ENCODE measurements at regions not wholly inside any gene's neighbourhood (a gene's known extent, or its start where the extent isn't known, plus 50 kb on each side); places are given as distances from the start of the nearest gene placed in this dataset.
"Not testable (repeated sequence)": the region's sequence is repeated elsewhere in the genome, so short reads cannot be mapped to it uniquely, and the experiment has no call there.

GRCh38 chr5:61230492-61230891 is 68.2 kb upstream of the SMIM15 start:
- no peak for DNase-seq (ENCODE audit: low spot score)
- CTCF ChIA-PET: interaction anchor here (0.6 kb wide), 1 partner anchor 230 kb away, joined by 4 read pairs; no protein-coding TSS in a partner anchor
- POLR2A ChIA-PET (ENCODE audit: low non-redundant PET): no interaction called here
- no peak overlapping the region for H3K27ac ChIP-seq
- TF ChIP-seq CTCF (conservative IDR thresholded peaks at IDR 0.05; ENCODE audit: low read depth): no peak

- DNase-seq (ENCODE audit: low spot score): no peak
- CTCF ChIA-PET: no interaction called here
- TF ChIP-seq CTCF (conservative IDR thresholded peaks at IDR 0.05; ENCODE audit: low read depth): no peak
- no peak overlapping the region for H3K27ac ChIP-seq
- POLR2A ChIA-PET (ENCODE audit: low non-redundant PET): no interaction called here
Measured at GRCh38 chr5:61231813-61232212, 69.5 kb upstream of the SMIM15 start.

DNA sequence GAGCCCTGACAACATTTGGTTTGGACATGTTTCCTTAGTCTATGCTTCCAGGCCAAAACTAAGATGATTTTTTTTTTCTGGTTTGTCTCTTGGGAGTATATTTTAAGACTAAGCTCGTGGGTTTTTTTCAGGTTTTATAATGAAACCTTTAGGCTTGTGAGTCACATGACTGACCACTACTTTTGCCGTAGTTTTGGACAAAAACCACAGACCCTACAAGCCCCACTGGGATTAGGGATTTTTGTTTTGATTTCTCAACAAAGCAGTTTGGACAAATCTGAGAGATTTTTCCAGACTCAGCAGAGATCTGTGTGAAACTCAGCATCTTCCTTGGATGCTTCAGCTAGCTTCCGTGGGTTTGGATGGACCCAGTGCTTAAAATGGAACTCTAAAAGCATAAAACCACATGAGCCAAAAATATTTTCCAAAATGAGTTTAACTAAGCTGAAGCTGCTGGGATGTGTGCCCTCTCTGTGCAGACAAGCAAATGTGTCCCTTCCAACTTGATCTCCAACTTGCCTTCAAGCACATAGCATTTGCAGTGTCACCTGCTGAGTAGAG is 70.3 kb upstream of the SMIM15 start:
- ChIA-PET POLR2A (ENCODE audit: low non-redundant PET) (no interaction called here), CTCF (no interaction called here)
- no peak for TF ChIP-seq CTCF (conservative IDR thresholded peaks at IDR 0.05; ENCODE audit: low read depth)
- no peak overlapping the region for H3K27ac ChIP-seq
- no peak for DNase-seq (ENCODE audit: low spot score)

DNA sequence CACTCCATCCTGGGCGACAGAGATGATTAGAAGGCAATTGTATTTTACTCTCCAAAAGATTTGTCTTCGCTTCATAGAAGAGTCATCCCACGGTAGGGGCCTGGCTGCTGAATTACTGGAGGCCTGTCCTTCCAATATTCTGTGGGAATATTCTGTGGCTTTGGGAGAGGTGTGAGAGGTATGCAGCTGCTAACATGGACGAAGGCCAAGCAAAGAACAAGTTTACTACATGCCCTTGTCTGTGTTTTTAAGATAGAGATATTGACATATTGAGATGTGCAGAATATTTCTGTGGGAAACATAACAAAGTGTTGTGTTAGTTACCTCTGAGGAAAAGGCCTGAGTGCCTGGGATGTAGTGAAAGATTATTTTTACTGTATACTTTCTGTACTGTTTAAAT is 71.8 kb upstream of the SMIM15 start:
- ChIA-PET CTCF (interaction anchor here (0.6 kb wide), 1 partner anchor 105 kb away, joined by 3 read pairs; no protein-coding TSS in a partner anchor), POLR2A (ENCODE audit: low non-redundant PET) (no interaction called here)
- no peak for DNase-seq (ENCODE audit: low spot score)
- no peak for TF ChIP-seq CTCF (conservative IDR thresholded peaks at IDR 0.05; ENCODE audit: low read depth)
- no peak overlapping the region for H3K27ac ChIP-seq

DNA sequence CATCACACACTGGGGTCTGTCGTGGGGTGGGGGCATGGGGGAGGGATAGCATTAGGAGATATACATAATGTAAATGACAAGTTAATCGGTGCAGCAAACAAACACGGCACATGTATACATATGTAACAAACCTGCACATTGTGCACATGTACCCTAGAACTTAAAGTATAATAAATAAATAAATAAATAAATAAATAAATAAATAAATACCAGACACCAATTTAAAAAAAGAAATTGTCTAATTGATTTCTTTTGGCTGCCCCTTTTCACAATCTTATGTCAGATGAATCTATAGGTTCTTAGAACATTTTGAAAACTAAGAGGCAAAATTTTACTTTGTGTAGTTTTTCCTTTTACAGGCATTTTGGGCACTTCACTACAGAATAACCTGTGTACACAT is 74.4 kb upstream of the SMIM15 start:
- POLR2A ChIA-PET (ENCODE audit: low non-redundant PET); DNase-seq (ENCODE audit: low spot score): not testable (repeated sequence)
- CTCF ChIA-PET: interaction anchor here (0.6 kb wide), 1 partner anchor 31 kb away, joined by 4 read pairs; no protein-coding TSS in a partner anchor

GRCh38 chr5:61245486-61245885 is 83.2 kb upstream of the SMIM15 start:
- H3K27ac ChIP-seq: no peak overlapping the region
- ChIA-PET CTCF (interaction anchor here (0.7 to 1.1 kb wide), 2 partner anchors 8 to 283 kb away, joined by 3 to 4 read pairs; no protein-coding TSS in a partner anchor), POLR2A (ENCODE audit: low non-redundant PET) (no interaction called here)
- no peak for DNase-seq (ENCODE audit: low spot score)
- no peak for TF ChIP-seq CTCF (conservative IDR thresholded peaks at IDR 0.05; ENCODE audit: low read depth)

More for the DNA sequence above, 74.4 kb upstream of the SMIM15 start:
- not testable (repeated sequence) for H3K27ac ChIP-seq

DNA sequence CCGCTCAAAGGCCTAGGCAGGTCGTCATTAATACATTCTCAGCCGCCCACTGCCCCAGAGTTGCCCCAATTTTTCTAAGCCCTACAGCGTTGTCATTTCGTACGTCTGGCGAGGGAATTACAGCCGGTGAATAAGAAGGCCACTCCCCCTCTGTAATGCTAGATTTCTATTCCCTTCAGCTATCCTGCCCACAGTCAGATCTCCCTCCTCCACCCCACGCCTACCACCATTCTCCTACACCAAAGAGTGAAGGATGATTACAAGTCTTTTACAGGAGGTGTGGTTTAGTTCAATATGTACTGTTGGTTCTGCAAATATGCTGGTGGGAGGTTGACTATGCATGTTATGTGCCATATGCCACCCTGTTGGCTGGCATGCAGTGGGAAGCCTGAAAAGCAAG is 83.7 kb upstream of the SMIM15 start:
- no peak for TF ChIP-seq CTCF (conservative IDR thresholded peaks at IDR 0.05; ENCODE audit: low read depth)
- no peak overlapping the region for H3K27ac ChIP-seq
- DNase-seq (ENCODE audit: low spot score): no peak
- POLR2A ChIA-PET (ENCODE audit: low non-redundant PET): no interaction called here
- CTCF ChIA-PET: interaction anchor here (0.7 to 1.1 kb wide), 2 partner anchors 8 to 283 kb away, joined by 3 to 4 read pairs; no protein-coding TSS in a partner anchor
